ENCODE measurements at regions not wholly inside any gene's neighbourhood (a gene's known extent, or its start where the extent isn't known, plus 50 kb on each side); places are given as distances from the start of the nearest gene placed in this dataset.

DNA sequence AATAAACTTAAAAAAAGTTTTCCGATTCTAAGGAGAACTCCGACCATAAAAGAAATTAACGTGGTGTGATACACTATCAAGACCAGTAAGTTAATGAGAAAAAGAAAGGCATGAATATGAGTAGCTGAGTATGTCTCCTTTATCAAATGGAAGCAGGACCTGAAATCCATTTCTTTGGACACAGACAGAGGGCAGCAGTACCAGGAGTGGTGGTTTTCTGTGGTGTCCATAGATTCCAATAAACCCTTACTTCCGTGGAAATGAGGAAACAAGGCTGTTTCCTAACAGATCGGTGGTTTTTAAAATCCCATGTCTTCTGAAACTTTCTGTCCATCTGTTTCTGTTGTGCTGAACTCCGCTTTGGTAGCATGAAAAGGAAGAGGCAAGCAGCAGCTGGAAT, 128.5 kb upstream of the TSPAN5 start:
- in situ Hi-C loops (cut with MboI; ENCODE audit: low pct_unique_long_range_greater_than_20kb, low sequenced_read_pairs, unreplicated experiment) = no loop called here
- no peak for DNase-seq (ENCODE audit: low spot score)
- TF ChIP-seq, protein P1, sequence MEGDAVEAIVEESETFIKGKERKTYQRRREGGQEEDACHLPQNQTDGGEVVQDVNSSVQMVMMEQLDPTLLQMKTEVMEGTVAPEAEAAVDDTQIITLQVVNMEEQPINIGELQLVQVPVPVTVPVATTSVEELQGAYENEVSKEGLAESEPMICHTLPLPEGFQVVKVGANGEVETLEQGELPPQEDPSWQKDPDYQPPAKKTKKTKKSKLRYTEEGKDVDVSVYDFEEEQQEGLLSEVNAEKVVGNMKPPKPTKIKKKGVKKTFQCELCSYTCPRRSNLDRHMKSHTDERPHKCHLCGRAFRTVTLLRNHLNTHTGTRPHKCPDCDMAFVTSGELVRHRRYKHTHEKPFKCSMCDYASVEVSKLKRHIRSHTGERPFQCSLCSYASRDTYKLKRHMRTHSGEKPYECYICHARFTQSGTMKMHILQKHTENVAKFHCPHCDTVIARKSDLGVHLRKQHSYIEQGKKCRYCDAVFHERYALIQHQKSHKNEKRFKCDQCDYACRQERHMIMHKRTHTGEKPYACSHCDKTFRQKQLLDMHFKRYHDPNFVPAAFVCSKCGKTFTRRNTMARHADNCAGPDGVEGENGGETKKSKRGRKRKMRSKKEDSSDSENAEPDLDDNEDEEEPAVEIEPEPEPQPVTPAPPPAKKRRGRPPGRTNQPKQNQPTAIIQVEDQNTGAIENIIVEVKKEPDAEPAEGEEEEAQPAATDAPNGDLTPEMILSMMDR (IDR thresholded peaks at IDR 0.05; ENCODE audit: extremely low read depth, insufficient read depth, missing control alignments) = no peak

- TF ChIP-seq, protein P1 (IDR thresholded peaks at IDR 0.05; ENCODE audit: extremely low read depth, insufficient read depth, missing control alignments) = no peak
- no peak for DNase-seq (ENCODE audit: low spot score)
- in situ Hi-C loops (cut with MboI; ENCODE audit: low pct_unique_long_range_greater_than_20kb, low sequenced_read_pairs, unreplicated experiment) = no loop called here
Measured at GRCh38 chr4:98784947-98785706, 126.7 kb upstream of the TSPAN5 start.

GRCh38 chr4:98781641-98782357, 123.4 kb upstream of the TSPAN5 start:
- in situ Hi-C loops (cut with MboI; ENCODE audit: low pct_unique_long_range_greater_than_20kb, low sequenced_read_pairs, unreplicated experiment) = no loop called here

DNA sequence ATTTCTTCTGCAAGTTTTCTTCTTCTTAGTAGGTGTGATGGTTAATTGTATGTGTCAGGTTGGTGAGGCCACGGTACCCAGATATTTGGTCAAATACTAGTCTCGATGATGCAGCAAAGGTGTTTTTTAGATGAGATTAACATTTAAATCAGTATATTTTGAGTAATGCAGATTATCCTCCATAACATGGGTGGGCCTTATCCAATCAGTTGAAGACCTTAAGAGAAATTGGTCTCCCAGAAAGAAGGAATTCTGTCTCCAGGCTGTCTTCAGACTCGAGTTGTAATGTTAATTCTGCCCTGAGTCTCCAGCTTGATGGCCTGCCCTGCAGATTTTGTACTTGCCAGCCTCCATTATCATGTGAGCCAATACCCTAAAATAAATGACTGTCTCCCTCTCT, 122.5 kb upstream of the TSPAN5 start:
- in situ Hi-C loops (cut with MboI; ENCODE audit: low pct_unique_long_range_greater_than_20kb, low sequenced_read_pairs, unreplicated experiment) = no loop called here
- TF ChIP-seq, protein P1 (IDR thresholded peaks at IDR 0.05; ENCODE audit: extremely low read depth, insufficient read depth, missing control alignments) = no peak
- no peak for DNase-seq (ENCODE audit: low spot score)

More at GRCh38 chr4:98781641-98782357, 123.4 kb upstream of the TSPAN5 start:
- no peak for DNase-seq (ENCODE audit: low spot score)
- TF ChIP-seq, protein P1 (IDR thresholded peaks at IDR 0.05; ENCODE audit: extremely low read depth, insufficient read depth, missing control alignments) = no peak

DNA sequence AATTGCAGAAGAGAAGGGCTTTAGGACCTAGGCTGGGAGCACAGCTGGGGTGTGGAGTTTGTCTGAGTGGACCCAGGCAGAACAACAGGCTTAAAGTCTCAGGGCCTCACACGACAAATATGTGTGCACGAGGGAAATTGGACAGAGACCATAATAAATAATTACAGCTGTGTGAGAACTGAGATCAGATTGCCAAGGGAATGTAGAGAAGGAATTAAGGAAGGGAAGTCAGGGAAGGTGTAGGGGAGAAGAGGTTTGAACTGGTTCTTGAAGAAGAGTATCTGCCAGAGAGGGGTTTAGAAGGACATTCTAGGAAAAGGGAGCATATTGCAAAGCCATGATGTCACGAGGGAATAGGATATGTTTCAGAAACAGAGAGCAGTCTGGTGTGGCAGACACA, 120.7 kb upstream of the TSPAN5 start:
- TF ChIP-seq, protein P1 (IDR thresholded peaks at IDR 0.05; ENCODE audit: extremely low read depth, insufficient read depth, missing control alignments) = no peak
- in situ Hi-C loops (cut with MboI; ENCODE audit: low pct_unique_long_range_greater_than_20kb, low sequenced_read_pairs, unreplicated experiment) = no loop called here
- DNase-seq (ENCODE audit: low spot score) = no peak

- no peak for DNase-seq (ENCODE audit: low spot score)
- TF ChIP-seq, protein P1 (IDR thresholded peaks at IDR 0.05; ENCODE audit: extremely low read depth, insufficient read depth, missing control alignments) = no peak
- in situ Hi-C loops (cut with MboI; ENCODE audit: low pct_unique_long_range_greater_than_20kb, low sequenced_read_pairs, unreplicated experiment) = no loop called here
Measured at GRCh38 chr4:98778206-98778605, 119.8 kb upstream of the TSPAN5 start.
